ENCODE measurements at regions not wholly inside any gene's neighbourhood (a gene's known extent, or its start where the extent isn't known, plus 50 kb on each side); places are given as distances from the start of the nearest gene placed in this dataset.

GRCh38 chr1:70899735-70900134 is 147.9 kb downstream of the PTGER3 start:
- Histone ChIP-seq H3K79me2 (ENCODE audit: control insufficient read depth in 1 of 2, insufficient read depth in 2 of 2, low read length in 2 of 2) (no peaks in the 10 kb centered on the region), H3K36me3 (ENCODE audit: control insufficient read depth in 2 of 4, insufficient read depth in 4 of 4, low read length in 3 of 4) (no peaks in the 10 kb centered on the region), H3K4me3 (ENCODE audit: extremely low read depth in 1 of 4, insufficient read depth in 2 of 4, low read depth in 3 of 4, low read length in 4 of 4) (no peak overlapping the region), H3K4ac (replicated peaks; ENCODE audit: insufficient read length, low read depth, low read length) (no peak overlapping the region), H3K14ac (ENCODE audit: insufficient read length) (no peak overlapping the region), H3K9ac (replicated peaks in 1 of 4; ENCODE audit: extremely low read depth in 1 of 4, low read depth in 3 of 4, low read length in 3 of 4) (no peak overlapping the region), H3K23me2 (ENCODE audit: low read depth, low read length) (no peaks in the 10 kb centered on the region), H3K9me3 (ENCODE audit: insufficient read depth in 2 of 2, low read depth in 1 of 2, low read length in 1 of 2) (no peaks in the 10 kb centered on the region), H3K56ac (replicated peaks; ENCODE audit: insufficient read length, low read depth, low read length) (no peak overlapping the region), H2BK12ac (ENCODE audit: low read depth, low read length) (no peak overlapping the region), H2AK5ac (ENCODE audit: low read depth, low read length) (no peak overlapping the region), H3K4me1 (replicated peaks in 1 of 4; ENCODE audit: control insufficient read depth in 3 of 4, insufficient read depth in 4 of 4, low read length in 3 of 4) (peaks cover 0 to 2% (median 0%) of the 10 kb centered on the region in 4 experiments; a peak in 1 of 7 replicates), H3K27me3 (replicated peaks in 1 of 4; ENCODE audit: control insufficient read depth in 3 of 4, extremely low read depth in 1 of 4, insufficient read depth in 3 of 4, low read length in 3 of 4) (no peaks in the 10 kb centered on the region), H3K23ac (ENCODE audit: insufficient read length) (no peak overlapping the region), H3K27ac (ENCODE audit: low read depth, low read length) (no peak overlapping the region), H2BK20ac (ENCODE audit: low read length) (no peak overlapping the region), H4K8ac (ENCODE audit: extremely low read depth, insufficient read depth, low read length) (no peak overlapping the region), H2BK5ac (ENCODE audit: low read depth, low read length) (no peak overlapping the region), H2BK120ac (replicated peaks; ENCODE audit: low read depth, low read length) (no peak overlapping the region), H2AFZ (ENCODE audit: low read length) (no peak overlapping the region), H3K4me2 (ENCODE audit: insufficient read depth in 1 of 2, low read depth in 2 of 2, low read length in 2 of 2) (no peak overlapping the region), H3K18ac (ENCODE audit: extremely low read depth, low read length) (no peak overlapping the region), H4K91ac (replicated peaks; ENCODE audit: insufficient read length, low read length) (no peak overlapping the region), H4K20me1 (replicated peaks in 1 of 2; ENCODE audit: control insufficient read depth in 1 of 2, insufficient read depth in 2 of 2, low read length in 2 of 2) (no peaks in the 10 kb centered on the region), H2BK15ac (ENCODE audit: low read length) (no peak overlapping the region), H3K79me1 (ENCODE audit: low read depth, low read length) (no peaks in the 10 kb centered on the region), H4K5ac (ENCODE audit: insufficient read length, low read depth, low read length) (no peak overlapping the region)
- FAIRE-seq = no peak
- CTCF ChIA-PET (ENCODE audit: partially characterized antibody) = no interaction called here
- DNase-seq (ENCODE audit: low read depth in 1 of 2, low spot score in 2 of 2) = no peak
- POLR2A ChIA-PET (ENCODE audit: partially characterized antibody) = no interaction called here
- TF ChIP-seq CREB1 (IDR thresholded peaks at IDR 0.05) = no peak
- no peak for TF ChIP-seq CHD7 (IDR thresholded peaks at IDR 0.05; ENCODE audit: insufficient replicate concordance, low read length)
